Posterior vena cava (tissue), 2 donors: ENCODE measurements at regions not wholly inside any gene's neighbourhood (a gene's known extent, or its start where the extent isn't known, plus 50 kb on each side); places are given as distances from the start of the nearest gene placed in this dataset.

Experiments used
- DNase-seq: peaks from one replicate; pipeline ENCODE4 v3.0.0-alpha.2; 2020; ENCODE audit warnings: low spot score
- intact Hi-C, 2 donors: fragments of 100-400 bp; cut with DNase I; formaldehyde crosslinking; loops; one replicate each; pipeline versions ENCODE4 v1.14.1 to v1.14.2; 2022 to 2023
- donor health status: DM: yes; HTN: yes; CAD: no.
- donor health status: DM: yes; HTN: yes; CAD: no.

- no peak for DNase-seq
- intact Hi-C loops, result no loop called here
Measured at GRCh38 chr2:104752504-104752903, 101.4 kb upstream of the POU3F3 start.

DNA sequence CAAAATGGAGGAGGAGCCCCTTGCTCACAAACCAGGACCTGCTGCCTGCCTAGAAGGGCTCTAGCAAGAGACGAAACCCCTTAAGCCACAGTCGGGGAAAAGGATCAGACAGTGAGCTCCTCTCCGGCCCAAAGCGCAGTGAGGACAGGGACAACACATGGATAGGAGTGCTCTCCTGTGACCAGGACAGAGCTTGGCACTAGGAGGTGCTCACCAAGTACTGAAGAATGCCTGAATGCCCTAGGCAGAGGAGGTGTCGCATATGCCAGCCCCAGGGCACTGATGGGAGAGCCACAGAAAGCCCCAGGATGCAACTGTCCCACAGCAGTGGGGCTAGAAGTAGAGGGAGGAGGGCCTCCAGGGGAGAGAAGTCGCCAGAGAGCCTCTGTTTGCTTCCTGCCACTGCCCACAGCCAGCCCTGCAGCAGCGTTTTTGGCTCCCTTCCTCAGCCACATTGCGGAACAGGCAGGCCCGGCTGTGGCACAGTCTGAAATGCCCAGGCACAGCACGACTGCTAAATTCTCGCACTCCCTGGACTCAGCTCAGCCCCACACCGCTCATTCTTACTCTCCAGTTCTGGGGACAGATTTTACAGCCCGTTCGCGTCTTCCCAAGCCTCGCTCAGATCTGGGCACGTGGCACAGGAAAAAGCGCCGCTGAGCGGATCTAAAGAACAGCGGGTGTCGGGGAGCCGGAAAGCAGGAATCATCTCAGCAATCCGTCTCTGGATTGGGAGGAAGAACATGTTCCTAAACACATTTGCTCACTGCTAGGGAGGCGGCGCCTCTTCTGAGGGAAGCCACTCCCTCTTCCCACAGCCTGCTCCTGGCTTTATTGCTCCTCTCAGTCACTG, 98.7 kb upstream of the POU3F3 start:
- intact Hi-C loops, result no loop called here
- no peak for DNase-seq

DNA sequence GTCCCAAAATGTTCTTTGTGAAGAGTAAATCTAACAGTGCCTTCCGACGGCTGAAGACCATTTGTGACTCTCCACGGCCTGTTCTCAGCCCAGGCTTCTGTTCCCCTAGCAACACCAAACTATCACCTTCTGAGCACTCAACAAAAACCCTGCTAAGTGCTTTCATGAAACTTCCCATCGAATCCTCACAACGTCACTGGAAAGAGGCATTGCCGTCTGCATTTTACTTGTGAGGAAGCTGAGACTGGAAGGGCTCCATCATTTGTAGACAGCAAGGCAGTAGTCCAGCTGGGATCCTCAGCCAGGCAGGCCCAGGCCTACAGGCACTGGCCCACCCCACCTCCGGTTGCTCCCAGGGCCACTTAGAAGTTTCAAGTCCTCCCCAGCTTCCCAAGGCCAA, 97.8 kb upstream of the POU3F3 start:
- intact Hi-C loops, result no loop called here

GRCh38 chr2:104757056-104757455, 96.9 kb upstream of the POU3F3 start:
- intact Hi-C loops, result no loop called here
- no peak for DNase-seq

More for the DNA sequence above, 97.8 kb upstream of the POU3F3 start:
- DNase-seq, result no peak

GRCh38 chr2:104758199-104758620, 95.7 kb upstream of the POU3F3 start:
- intact Hi-C loops, result no loop called here
- DNase-seq, result no peak

DNA sequence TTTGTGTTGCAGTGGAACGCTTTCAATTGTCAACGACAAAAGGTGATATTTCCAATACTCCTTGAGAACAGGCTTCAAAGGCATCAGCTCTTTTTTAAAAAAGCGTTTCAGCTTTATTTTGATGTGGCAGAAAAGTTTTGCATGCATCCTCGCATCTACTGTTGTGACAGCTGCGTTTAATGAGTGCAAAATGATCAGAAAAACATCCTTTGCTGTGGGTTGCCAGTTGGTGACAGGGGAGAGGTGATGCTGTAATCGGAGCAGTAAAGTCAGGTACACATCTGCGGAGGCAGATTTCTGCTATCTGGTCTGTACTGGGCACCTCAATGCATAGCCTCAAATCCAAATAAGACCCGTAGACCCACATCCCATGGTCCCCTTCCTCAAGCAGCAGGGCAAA, 91.9 kb upstream of the POU3F3 start:
- no peak for DNase-seq
- intact Hi-C loops, result no loop called here

DNA sequence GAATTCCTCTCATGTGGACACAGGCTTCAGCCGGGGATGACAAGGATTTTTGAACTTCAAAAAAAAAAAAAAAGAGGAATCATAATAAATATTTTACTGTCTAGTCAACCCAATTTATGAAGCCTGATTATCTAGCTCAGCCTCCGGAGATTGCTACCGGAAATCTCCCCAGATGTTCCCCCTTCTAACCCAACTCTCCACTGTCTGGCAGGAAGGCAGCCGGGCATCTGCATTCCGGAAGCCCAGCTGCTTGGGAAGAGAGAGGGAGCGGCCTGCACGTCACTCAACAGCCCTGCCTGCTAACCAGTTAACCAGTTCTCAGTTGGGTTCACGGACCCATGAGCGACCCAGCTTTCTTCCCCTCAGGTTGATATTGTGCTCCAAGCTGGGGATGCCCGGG, 87.2 kb upstream of the POU3F3 start:
- no peak for DNase-seq
- intact Hi-C loops, result no loop called here

GRCh38 chr2:104768694-104769093, 85.2 kb upstream of the POU3F3 start:
- DNase-seq, result no peak

DNA sequence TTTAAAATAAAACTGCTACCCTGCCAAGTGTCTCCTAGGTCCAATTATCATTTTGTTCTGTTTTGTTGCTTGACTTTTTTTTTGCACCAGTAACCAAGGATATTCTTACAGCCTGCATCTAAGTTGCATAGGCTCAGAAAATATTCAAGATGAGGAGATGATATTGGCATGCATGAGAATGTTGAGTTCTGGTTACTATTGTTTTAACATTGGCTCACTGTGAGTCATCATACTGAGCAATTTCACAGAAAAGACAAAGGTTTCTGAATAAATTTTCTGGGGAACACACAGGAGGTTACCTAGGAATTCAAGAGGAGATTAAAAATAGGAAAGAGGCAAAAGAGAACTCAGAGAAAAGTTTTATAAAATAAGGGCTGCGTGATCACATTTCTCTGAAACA, 84.8 kb upstream of the POU3F3 start:
- no peak for DNase-seq
- intact Hi-C loops, result no loop called here

More at GRCh38 chr2:104768694-104769093, 85.2 kb upstream of the POU3F3 start:
- intact Hi-C loops, result no loop called here

DNA sequence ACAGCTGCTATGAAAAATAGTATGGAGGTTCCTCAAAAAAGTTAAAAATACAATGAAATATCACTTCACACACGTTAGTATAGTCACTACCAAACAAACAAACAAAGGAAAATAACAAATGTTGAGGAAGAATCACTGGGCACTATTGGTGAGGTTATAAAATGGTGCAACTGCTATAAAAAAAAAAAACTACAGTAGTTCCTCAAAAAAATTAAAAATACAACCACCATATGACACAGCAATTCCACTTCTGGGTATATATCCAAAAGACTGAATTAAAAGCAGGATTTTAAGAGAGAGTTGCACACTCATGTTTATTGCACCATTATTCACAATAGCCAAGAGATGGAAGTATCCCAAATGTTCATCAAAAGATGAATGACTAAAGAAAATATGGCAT, 80.9 kb upstream of the POU3F3 start:
- intact Hi-C loops, result no loop called here
- no peak for DNase-seq

DNA sequence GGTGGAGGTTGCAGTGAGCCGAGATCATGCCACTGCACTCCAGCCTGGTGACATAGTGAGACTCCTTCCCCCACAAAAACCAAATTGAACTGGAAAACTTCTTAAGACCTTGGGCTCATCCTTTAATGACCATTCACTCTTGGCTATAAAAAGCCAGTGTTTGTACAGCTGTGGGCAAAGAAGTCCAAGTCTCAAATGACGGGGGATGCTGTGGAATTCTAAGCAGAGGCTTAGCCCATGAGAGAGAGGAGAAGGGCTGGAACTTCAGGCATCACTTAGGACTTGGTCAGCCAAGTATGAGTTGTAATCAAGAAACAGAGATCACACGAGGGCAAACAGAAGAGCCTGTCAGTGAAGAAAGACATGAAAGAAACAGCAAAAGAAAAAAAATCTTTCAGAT, 79.3 kb upstream of the POU3F3 start:
- DNase-seq, result no peak
- intact Hi-C loops, result no loop called here

DNA sequence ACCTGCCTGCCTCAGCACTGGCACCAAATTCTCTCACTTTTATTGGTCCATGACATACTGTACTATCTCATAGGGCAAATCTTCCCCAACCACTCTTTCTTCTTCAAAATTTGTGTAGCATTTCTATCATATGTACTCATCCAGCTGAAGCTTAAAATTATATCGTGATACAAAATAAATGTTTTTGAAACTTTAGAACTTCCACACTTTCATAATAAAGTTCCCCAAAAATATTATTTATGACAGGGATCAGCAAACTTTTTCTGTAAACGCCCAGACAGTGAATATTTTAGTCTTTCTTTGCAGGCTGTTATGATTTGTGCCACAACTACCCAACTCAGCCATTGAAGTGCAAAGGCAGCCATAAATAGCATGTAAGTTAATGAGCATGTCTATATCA, 76.2 kb upstream of the POU3F3 start:
- intact Hi-C loops, result no loop called here
- DNase-seq, result no peak

- intact Hi-C loops, result no loop called here
- DNase-seq, result no peak
Measured at GRCh38 chr2:104781151-104781550, 72.8 kb upstream of the POU3F3 start.

DNA sequence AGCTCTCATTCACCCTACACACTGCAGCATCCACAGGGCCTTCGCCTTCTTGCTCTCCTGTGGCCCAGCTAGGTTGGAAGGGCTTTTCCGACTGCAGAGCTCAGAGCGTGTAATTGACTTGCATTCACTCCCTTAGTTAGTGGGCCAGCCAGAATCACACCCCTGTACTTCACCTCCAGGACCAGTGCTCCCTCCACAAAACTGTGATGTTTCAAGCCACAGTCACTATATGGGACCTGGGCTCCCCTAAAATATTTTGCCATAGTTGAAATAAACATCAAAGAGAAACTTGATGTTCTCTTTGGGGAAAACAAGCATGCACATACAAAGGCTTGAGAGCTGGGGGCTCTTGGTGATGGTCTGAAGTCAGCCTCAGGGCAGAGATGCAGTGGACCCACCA, 69.7 kb upstream of the POU3F3 start:
- intact Hi-C loops, result no loop called here
- DNase-seq, result no peak

GRCh38 chr2:104786204-104786603, 67.7 kb upstream of the POU3F3 start:
- intact Hi-C loops, result no loop called here
- DNase-seq, result no peak

- DNase-seq, result no peak
- intact Hi-C loops, result no loop called here
Measured at GRCh38 chr2:104786821-104787220, 67.1 kb upstream of the POU3F3 start.

DNA sequence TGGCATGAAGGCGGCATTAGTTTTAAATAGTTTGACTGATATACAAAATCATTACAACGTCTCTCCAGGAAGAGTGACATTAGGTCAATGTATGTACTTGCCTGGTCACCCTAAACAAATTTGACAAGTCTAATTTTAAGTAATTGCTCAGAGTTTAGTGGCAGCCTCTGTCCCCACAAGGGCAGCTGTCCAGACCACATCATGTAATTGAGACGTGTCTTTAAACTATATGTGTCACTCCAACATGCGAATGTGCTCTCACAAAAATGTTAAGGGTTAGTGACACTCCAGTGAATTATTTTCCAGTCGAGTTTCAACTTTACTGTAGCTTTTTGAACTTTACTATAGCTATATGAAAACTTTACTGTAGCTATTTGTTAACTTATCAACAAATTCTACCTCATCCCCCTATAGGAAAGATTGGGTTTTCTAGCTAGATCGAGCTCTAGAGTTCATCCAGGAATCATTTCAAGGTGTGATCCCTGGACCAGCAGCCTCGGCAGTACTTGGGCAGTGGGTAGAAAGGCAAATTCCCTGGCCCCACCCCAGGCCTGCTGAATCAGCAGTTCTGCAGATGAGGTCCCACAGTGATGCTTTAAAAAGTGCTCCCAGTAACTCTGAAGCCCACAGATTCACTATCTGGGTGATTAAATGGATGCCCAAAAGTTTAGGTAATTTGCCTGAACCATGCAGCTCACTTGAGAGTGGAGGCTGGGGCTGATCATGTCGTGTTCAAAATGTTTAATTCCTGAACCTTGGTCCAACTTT, 66.4 kb upstream of the POU3F3 start:
- intact Hi-C loops, result no loop called here
- no peak for DNase-seq

GRCh38 chr2:104788742-104789455, 65.0 kb upstream of the POU3F3 start:
- DNase-seq, result no peak
- intact Hi-C loops, result no loop called here

DNA sequence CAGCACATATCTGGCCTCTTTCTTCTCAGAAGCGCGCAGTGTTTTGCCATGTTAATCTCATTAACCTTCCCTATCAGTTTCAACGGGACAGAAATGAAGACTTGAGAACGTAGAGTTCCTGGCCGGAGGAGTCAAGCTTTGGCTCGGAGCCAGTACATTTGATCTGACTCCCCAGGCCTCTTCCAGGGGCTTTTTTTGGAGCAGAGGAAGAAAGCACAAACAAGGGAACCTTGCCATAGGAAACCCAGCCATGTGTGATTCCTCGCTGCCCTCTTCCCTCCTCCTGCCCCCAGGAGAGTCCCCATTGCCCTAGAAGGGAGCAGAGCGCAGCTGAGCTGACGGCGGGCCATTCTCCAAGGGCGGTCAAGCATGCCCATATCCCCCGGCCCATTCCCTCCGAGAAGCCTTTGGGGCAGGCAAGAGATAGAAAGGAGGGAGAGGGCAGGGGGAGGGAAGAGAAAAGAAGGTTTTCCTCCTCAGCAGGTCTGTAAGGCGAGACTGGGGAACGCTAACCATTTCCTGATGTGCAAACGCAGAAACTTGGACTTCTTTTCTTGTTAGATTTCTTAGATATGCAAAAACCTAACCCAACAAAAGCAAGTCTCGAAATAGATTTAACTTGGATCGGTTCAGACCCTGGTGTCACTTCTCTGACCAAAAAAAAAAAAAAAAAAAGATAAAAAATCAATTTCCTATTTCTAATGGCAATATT, 63.7 kb upstream of the POU3F3 start:
- intact Hi-C loops, result no loop called here
- no peak for DNase-seq
